NOMO-1 treated with DMSO at 0.1 percent for 48 hours (cell line): ENCODE measurements at regions not wholly inside any gene's neighbourhood (a gene's known extent, or its start where the extent isn't known, plus 50 kb on each side); places are given as distances from the start of the nearest gene placed in this dataset.

Source experiments
- DNase-seq: peaks from one replicate; lab custom pipeline; 2025; ENCODE audit not compliant: unreplicated experiment; lab: John Stamatoyannopoulos, UW

DNA sequence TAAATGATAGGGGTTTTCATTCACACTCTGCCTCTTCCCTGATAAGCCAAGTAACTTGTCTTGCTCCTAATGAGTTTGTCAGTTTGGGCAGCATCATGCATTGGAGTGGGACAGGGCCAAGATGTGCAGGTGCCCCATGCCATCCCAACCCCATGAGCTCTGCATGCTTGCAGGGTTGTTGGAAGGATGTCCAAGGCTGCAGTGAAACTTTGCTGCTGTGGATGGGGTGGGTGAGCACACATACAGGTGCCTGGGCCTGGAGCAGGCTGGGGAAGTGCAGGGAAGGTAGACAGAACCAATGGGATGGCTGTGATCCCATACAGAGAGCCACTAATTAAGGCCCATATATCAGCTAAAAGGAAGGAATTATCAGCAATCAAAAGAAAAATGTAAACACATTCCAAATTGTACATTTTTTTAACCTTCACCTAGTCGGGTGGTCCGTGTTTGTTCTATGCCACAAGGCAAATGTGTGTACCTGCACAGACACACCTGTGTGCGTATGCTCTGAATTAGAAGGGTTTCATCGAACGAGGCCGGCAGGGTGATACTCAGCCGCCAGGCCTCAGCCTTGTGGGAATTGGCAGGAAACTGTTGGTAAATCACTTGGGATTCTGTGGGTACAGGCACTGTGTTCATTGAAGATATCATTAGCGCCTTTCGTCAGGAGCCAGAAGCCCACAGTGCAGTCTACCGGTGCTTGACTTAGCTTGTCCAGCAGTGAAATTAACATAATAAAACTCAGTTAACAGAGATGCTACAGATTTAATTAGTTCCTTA, 342.9 kb downstream of the MYCN start:
- DNase-seq: no peak

DNA sequence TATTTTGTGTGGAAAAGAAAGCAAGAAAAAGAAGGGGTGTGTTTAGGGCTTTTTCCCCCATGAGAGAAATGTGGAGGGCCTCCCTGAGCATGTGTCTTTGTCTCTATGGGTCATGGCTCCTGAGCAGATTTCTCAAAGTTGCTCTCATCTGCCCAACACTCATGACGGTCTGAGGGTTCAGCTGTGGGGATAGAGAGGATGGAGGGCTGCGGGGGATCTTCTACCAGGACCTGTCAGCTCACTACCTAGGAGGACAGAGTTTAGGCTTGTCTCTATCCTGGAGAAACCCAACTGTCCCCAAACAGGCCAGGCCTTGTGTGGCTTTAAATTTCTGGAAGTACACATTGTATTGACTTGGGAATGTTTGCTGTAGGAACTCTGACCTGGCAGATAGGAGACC, 342.2 kb downstream of the MYCN start:
- no peak for DNase-seq

DNA sequence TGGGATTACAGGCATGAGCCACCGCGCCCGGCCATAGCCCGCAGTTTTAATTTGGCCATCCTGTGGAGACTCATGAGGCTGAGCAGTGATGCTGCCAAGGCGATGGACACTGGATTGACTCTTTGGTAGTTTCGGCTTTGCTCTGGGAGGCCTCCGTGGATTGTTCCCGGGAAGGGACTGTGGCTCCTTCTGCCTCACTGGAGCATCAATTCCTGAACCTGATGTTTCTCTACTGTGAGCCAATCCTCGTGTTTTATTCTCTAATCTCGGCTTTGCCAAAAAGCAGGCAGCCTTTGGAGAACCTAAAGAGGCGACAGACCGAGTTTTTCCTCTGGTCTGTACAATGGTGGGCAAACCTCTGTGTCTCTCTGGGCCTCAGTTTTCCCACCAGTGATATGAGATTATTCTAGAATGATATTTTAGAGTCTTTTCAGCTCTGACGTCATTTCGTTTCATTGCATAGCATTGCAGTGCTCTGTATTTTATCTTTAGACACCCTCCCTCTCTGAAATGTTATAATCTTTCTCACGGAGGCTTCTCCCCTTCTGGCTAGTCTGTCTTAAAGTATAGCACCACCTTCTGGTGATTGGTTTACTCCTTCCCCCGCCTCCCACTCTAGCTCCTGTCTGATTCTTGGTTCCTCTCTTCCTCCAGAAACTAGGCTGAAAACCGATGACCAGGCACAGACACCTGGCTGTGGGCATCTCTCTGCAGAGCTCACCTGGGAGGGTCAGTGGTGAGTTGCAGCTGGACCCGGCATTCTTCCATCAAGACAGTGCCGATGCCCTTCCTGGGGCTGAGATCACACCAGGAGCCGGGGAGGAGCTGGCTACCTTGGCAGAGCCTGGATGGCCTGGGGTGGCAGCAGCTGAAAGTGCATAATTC, 341.3 kb downstream of the MYCN start:
- DNase-seq: peak; percentile 4

DNA sequence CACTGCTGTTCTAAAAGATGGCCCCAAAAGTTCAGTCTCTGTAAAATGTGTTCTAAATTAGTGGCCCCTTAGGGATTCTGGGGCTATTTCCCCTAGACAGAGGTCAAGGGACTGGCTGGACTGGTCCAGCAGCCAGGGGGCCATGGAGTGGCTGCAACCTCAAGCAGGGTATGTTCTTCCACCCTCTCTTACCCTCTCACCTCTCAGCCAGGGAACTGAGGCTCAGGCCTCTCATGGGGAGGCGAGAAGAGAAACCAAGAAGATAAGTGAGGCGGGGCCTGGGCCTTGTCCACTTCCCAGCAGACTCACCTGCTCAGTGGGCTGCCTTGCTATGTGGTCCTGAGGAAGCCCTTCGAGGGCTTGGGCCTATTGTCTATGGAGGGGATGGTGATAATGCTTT, 339.7 kb downstream of the MYCN start:
- no peak for DNase-seq

DNA sequence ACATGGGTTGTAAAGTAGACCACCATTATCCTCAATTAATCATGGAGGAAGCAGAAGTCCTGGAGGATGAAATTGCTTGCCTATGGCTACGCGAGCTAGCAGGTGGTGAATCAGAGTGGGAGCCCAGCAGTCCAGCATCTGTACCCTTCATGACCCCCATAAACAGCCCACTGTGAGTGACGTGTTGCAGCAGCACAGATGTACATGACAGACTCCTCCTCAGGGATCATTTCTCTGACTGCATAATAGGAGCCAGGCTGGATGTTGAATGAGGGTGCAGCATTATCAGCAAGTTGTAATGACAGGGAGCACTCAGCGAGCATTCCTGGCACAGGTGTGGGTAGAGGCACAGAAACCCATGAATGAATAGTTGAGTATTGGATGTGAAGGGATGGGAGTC, 339.3 kb downstream of the MYCN start:
- DNase-seq: no peak

DNA sequence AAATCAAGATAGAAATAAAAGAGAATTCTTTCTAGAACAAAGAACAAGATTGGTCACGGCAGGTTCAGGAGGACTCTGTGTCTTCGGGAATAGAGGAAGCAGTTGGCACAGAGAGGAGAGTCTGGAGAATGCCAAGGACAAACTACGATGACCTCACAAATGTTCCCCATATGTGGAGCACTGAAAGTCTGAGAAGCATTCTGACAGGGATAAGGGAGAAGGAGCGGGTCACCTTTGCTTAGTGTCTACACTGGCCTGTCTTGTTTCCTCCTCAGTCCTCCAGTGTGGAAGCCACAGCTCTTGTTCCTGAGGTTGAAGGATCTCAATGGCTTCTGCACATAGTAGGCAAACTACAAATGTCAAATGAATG, 338.8 kb downstream of the MYCN start:
- no peak for DNase-seq

DNA sequence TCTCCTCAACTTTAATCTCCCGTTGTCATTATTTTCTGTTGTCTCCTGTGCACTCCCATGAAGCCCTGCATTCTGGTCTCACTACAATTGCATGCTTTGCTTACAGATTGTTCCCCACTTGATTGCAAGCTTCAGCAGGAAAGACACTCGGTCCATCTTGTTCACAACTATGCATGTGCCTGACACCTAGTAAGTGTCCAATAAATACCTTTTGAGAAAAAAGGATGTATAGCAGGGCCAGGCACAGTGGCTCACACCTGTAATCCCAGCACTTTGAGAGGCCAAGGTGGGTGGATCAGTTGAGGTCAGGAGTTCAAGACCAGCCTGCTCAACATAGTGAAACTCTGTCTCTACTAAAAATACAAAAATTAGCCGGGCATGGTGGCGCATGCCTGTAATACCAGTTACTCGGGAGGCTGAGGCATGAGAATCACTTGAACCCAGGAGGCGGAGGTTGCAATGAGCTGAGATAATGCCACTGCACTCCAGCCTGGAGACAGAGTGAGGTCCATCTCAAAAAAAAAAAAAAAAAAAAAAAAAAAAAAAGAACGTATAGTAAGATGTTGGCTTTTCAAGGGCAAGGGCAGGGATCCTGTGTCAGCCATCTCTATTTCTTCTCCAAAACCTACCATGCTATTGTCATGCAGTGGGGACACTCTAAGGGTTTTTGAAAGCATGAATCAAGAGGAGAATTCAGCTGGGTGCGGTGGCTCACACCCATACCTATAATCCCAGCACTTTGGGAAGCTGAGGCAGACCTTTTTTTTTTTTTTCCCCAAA, 338.3 kb downstream of the MYCN start:
- no peak for DNase-seq

DNA sequence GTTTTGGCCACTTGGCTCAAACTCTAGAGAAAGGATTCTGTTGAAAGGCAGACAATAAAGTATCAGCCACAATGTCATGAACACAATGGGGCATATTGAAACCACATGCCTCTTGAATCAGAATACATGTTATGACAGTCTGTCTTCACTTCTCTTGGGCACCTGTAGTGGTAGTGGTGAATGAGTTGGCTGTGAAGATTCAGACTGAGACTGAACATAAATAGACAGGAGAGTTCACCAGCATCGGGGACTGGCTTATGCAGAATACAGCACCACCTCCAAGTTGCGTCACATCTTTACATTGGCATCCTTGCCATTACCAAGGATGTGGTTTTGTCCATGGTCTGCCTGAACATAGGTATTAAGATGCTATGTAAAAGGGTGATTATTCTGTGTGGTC, 336.8 kb downstream of the MYCN start:
- DNase-seq: no peak

DNA sequence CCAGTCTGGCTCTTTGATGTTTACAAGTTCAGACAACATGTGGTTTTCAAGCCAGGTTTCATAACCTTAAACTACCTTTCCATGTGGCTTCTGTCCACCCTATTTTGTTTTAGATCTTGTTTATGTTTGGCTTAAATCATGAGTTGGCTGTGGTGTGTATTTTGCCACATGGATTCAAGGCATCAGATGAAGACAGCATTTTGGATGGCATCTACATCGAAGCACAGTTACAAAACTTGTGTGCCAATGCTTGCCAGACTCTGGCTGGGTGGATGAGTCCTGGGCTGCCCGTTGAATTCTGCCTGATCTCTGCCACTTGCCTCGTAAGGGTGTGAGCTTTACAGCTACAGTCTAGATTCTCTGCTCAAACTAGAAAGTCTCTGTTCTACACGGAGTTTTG, 335.3 kb downstream of the MYCN start:
- DNase-seq: no peak

DNA sequence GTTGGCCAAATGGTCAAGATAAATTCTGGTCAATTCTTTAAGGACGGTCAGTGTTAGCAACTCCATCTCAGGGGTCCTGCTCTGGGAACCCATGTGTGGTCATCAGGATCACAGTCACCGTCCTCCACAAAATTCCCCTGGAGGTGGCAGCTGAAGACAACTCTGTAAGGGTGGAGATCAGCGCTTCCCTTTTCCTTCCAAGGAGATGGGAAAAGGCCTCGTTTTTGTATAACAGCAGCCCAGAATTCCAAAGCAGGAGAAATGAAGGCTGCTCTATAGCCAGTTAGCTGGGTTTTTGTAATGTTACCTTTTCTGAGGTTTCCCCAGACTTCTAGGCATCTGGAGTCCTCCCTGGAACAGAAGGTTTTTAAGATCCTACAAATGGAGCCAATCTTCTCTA, 334.8 kb downstream of the MYCN start:
- no peak for DNase-seq

DNA sequence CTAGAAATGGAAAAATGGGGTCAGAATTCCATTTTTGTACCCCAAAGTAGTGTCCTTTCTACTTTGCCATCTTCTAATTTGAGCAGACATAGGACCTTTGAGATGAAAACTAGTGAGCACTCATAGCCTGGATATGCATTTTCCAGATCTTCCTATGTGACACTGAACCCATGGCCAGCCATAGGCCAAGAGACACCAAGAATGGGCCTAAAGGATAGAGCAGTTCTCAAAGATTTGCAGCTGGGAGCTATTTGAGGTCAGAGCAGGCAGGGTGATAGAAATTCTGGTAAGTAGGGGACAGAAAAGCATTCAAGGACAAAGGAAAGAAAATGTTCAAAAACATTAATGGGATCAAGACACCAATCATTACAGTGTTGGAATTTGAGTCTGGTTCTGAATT, 332.8 kb downstream of the MYCN start:
- no peak for DNase-seq

DNA sequence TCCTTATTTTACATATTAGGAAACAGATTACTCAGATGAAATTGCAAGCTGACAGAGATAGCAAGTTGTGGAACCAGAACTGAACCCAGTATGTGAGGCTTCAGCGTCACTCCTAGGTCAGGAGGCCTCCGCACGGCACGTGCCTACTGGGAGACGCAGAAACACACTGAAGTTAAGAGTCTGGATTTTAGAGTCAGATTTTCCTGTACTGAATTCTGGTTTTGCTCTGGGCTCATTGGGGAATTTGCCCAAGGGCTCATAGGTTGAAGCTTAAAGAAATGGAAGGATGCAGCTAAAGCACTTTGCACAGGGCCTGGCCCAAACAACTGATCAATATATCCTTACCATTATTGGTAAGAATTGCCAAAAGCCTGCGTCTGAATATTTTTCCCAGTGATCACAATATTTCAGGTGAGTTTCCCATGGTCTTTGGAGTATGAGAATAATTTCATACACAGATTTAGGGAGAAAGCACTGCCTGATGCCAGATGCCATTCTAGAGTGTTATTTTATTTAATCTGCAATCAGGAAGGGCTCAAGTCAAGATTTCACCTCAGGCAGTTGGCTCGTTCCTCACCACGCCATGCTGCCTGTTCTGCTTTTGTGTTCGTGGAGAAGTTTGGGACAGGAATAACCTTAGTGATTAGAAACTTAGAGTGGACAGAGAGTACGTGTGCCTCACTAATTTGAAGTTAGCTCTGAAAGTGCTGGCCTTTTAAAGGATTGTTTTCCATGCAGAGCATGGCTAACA, 331.9 kb downstream of the MYCN start:
- no peak for DNase-seq

DNA sequence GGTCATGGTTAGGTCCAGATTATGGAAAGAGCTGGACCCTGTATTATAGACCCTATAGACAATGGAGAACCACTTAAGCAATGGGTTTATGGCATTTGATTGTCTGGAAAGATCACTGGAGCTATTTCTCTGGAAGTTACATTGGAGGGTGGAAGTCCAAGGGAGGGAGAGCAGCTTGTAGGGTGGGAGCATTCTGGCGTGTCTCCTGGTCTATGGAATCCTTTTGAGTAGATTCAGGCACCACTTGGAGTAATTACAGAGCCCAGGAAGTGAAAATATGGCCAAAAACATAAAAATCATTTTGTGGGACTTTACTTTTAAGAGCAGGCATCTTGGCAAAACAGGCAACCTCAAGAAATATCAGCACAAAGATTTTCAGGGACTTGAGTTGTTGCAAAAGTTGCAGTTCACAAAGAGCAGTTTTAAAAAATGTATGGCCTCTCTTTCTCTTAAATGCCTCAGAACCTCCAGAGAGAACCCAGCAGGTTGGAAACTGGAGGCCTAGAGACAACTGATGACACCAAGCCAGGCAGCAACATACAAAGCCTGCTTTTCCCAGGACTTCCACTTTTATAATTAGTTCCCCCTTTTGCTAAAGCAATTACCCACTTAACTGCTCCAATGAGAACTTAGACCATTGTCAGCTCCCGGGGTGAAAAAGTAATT, 331.0 kb downstream of the MYCN start:
- DNase-seq: peak; percentile 72

DNA sequence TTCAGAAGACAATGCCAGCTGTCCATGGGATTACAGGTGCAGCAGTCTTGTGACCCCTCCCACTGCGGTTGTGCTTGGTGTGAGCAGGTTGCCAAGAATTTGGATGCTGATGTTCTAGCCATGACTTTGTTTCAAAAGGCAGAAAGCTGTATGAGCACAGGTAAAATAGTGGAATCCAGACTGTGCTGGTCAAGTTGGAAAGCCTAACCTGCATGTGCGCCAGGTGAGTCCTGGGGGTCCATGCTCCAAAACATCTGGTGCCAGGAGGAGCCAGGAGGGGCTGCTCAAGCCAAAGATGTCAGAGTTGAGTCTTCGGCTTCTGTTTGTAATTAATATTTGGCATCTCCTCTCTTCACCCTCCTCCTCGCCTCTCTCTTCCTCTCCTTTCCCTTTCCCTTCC, 330.1 kb downstream of the MYCN start:
- no peak for DNase-seq

DNA sequence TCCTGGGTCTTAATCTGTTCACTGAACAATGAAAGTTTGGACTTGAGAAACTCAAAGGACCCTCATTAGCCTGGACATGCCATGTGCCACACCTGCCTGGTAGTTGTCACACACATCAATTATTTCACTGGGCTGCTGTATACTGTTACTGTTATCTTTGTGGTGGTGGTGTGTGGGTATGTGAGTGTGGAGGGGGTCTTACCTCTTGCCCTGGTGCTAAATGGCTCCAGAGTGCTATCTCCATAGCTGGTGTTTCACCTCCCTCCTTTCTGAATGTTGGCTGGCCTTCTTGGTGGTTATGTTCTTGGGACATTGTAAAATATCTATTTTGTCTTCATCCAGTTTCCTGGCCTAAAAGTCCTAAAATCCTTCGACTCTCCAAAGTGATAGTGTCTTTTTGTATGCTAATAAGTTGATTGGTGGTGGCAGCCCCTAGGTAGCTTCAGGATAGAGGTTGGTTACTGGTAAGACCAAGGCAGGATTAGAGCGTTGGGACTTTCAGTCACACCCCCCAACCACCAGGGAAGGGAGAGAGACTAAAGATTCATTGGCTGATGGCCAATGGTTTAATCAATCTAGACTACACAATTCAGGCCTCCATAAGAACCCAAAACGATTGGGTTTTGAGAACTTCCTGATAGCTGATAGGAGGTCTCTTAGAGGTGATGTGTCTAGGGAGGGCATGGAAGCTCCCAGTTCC, 328.1 kb downstream of the MYCN start:
- DNase-seq: no peak

DNA sequence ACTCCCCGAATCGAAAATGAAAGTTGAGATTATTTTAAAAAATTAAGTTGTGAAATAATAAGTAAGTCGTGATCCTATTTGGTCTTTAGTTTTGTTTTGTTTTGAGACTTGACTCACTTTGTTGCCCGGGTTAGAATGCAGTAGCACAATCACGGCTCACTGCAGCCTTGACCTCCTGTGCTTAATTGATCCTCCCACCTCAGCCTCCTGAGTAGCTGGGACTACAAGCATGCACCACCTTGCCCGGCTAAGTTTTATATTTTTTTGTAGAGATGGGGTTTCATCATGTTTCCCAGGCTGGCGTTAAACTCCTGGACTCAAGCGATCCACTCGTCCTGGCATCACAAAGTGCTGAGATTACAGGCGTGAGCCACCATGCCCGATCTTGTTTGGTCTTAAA, 326.2 kb downstream of the MYCN start:
- no peak for DNase-seq

DNA sequence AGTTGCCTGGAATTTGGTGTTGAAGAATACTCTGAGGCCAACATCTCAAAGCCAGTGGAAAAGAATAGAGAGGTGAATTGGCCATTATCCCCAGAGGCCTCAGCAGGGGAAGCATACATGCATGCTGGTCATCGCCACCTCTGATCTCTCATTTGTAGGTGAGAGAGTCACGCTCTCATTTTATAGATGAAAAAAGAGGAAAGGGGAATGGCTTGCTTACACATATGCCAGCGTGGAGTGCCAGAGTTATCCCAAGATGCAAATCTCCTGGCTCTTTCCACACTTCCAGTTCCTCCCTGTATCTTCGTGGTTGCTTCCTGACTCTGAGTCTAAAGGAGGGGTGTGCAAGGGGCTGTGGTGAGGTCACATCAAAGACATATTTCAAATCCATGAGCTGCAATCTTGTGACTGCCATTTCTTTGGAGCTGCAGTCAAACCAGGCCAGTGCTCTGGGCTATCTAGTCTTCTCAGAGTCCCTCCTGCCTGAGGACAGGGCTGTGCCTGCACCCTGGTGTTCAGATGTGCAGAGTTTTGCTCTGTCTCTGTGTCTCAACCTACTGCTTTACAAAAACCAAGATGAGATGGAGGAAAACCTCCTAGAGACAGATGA, 324.7 kb downstream of the MYCN start:
- no peak for DNase-seq

DNA sequence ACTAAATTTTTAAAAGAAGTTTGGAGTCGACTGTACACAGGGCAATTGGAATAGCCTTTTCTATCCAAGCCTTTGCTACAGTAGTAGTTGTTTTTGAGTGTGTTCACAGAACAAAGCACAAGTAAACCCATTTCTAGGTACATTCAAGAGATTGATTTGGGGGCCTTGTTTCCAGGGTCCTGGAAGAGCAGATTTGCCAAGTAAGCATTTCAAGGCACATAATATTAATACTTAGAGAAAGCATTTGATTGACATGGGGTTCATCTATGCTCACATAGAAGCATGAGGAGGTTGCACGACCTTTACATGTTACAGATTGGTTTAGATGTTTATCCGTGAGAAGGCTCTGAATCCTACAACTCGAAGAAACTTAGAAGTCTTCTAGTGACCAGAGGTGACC, 324.1 kb downstream of the MYCN start:
- DNase-seq: no peak

DNA sequence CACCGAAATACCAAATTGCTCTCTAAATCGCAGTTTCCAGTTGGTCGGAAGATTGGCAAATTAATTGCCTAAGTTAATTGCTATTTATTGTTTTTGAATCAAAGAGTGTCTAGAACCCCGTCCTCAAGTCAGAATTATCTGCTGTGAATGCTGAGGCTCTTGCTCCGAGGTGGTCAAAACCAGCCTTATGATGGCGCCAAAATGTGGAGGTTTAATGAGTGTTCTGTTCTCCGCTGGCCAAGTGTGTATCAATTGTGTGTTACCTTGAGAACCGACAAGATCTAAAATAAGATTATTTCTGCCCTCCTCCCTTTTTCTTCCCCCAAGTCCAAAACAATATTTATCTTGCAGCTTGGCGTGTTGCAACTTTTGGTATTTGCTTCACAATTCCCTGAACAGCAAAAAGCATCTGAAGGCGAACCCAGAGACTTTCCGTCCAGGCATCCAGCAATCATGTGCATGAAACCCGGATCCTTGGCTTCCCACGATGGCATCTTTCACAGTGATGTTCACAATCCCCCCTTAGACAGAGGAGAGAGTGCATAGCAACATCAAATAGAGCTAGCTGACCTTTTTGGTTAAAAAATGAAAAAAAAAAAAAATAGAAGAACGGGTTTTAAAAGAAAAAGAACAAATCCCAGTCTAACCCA, 323.0 kb downstream of the MYCN start:
- DNase-seq: no peak
